B cell (primary cell): ENCODE measurements at regions not wholly inside any gene's neighbourhood (a gene's known extent, or its start where the extent isn't known, plus 50 kb on each side); places are given as distances from the start of the nearest gene placed in this dataset.

Source experiments
- ATAC-seq: fragments of 200-7000 bp; cut with Tn5 transposase; one replicate; pipeline ENCODE4 v1.10.0; 2021; ENCODE audit warnings: low read depth, mild to moderate bottlenecking, moderate number of reproducible peaks, moderate library complexity
- CTCF ChIA-PET: fragments of 350-600 bp; sonication (Branson Sonifier 250); formaldehyde crosslinking; loops from one replicate; lab custom pipeline; 2021; ENCODE audit warnings: antibody characterized with exemption, inconsistent platforms; lab: Charles Lee
- POLR2A ChIA-PET: fragments of 350-600 bp; sonication (Branson Sonifier 250); formaldehyde crosslinking; loops from one replicate; lab custom pipeline; 2021; ENCODE audit warnings: antibody characterized with exemption; lab: Charles Lee
- DNase-seq: peaks from one replicate; pipeline ENCODE4 v3.0.0; 2013
- H2AFZ ChIP-seq: 2 replicates; pipeline ENCODE4 v1.6.1; 2012; ENCODE audit warnings: mild to moderate bottlenecking, low read depth, low read length; ENCODE audit not compliant: insufficient read depth, poor library complexity, severe bottlenecking
- H3K27ac ChIP-seq, 2 donors: 1 replicate in 1 of 2; 2 replicates in 1 of 2; pipeline ENCODE4 v1.5.1; 2012 to 2013; ENCODE audit warnings: low read length in 2 of 2, mild to moderate bottlenecking in 2 of 2, moderate library complexity in 1 of 2
- H3K27me3 ChIP-seq, 4 experiments: fragments of 200-600 bp in 1 of 4; sonication (generic) in 1 of 4; replicated peaks in 1 of 4; 1 replicate in 2 of 4; 2 replicates in 2 of 4; pipeline versions ENCODE4 v1.6.1 to v1.7.0; 2013 to 2016; ENCODE audit warnings: low read length in 3 of 4, mild to moderate bottlenecking in 2 of 4, mixed read lengths in 1 of 4, moderate library complexity in 1 of 4; ENCODE audit not compliant: insufficient read depth in 4 of 4, control insufficient read depth in 3 of 4; ENCODE audit errors: control extremely low read depth in 1 of 4
- H3K36me3 ChIP-seq, 2 experiments: replicated peaks in 1 of 2; 1 replicate in 1 of 2; 2 replicates in 1 of 2; pipeline versions ENCODE4 v1.6.1 to v1.7.1; 2013; ENCODE audit warnings: low read length in 1 of 2; ENCODE audit not compliant: insufficient read depth in 2 of 2, control insufficient read depth in 1 of 2; ENCODE audit errors: control extremely low read depth in 1 of 2, extremely low read depth in 1 of 2
- H3K4me1 ChIP-seq, 2 donors: fragments of 200-600 bp in 1 of 2; sonication (generic) in 1 of 2; 1 replicate in 1 of 2; 2 replicates in 1 of 2; pipeline versions ENCODE4 v1.5.1 to v1.6.1; 2013 to 2017; ENCODE audit warnings: low read length in 2 of 2; ENCODE audit not compliant: control insufficient read depth in 2 of 2, insufficient read depth in 2 of 2
- H3K4me2 ChIP-seq: replicated peaks from 2 replicates; pipeline ENCODE3; 2012; ENCODE audit warnings: mild to moderate bottlenecking, low read depth, low read length; ENCODE audit not compliant: poor library complexity, severe bottlenecking
- H3K4me3 ChIP-seq, 5 experiments: fragments of 200-600 bp in 1 of 5; sonication (generic) in 1 of 5; 1 replicate in 3 of 5; 2 replicates in 2 of 5; pipeline versions ENCODE4 v1.5.1 to v1.7.0; 2011 to 2016; ENCODE audit warnings: low read length in 4 of 5, mild to moderate bottlenecking in 4 of 5, low read depth in 2 of 5, control low read depth in 1 of 5, moderate library complexity in 1 of 5; ENCODE audit not compliant: insufficient read depth in 1 of 5; ENCODE audit errors: control extremely low read depth in 1 of 5, extremely low read depth in 1 of 5
- H3K79me2 ChIP-seq: fragments of 200-600 bp; sonication (generic); one replicate; pipeline ENCODE4 v1.6.0; 2016; ENCODE audit warnings: low read length; ENCODE audit not compliant: control insufficient read depth, insufficient read depth
- H3K9ac ChIP-seq: fragments of 200-600 bp; sonication (generic); 2 replicates; pipeline ENCODE4 v1.6.1; 2017; ENCODE audit warnings: mild to moderate bottlenecking, low read length, moderate library complexity
- H3K9me3 ChIP-seq, 3 donors: one replicate each; pipeline versions ENCODE4 v1.6.1 to v1.7.1; 2013; ENCODE audit warnings: low read length in 2 of 3; ENCODE audit not compliant: control insufficient read depth in 2 of 3, insufficient read depth in 1 of 3; ENCODE audit errors: control extremely low read depth in 1 of 3
- H4K20me1 ChIP-seq: 2 replicates; pipeline ENCODE4 v1.6.0; 2012; ENCODE audit warnings: mild to moderate bottlenecking, low read length; ENCODE audit not compliant: insufficient read depth, control insufficient read depth, poor library complexity, severe bottlenecking
- H3K27ac Mint-ChIP-seq: one replicate; pipeline ENCODE4 v1.8.0; 2021; ENCODE audit warnings: mixed read lengths
- H3K27me3 Mint-ChIP-seq: one replicate; pipeline ENCODE4 v1.8.0; 2021; ENCODE audit warnings: mixed read lengths
- H3K4me1 Mint-ChIP-seq: one replicate; pipeline ENCODE4 v1.8.0; 2021; ENCODE audit warnings: mixed read lengths
- H3K4me3 Mint-ChIP-seq: one replicate; pipeline ENCODE4 v1.8.0; 2021; ENCODE audit warnings: mixed read lengths
- H3K9me3 Mint-ChIP-seq: one replicate; pipeline ENCODE4 v1.8.0; 2022; ENCODE audit warnings: mixed read lengths; ENCODE audit not compliant: insufficient read depth
- CTCF ChIP-seq: fragments of 200-600 bp; IDR thresholded peaks from one replicate; pipeline ENCODE4 v1.8.0; 2022; ENCODE audit warnings: antibody characterized with exemption, mild to moderate bottlenecking
- EZH2 ChIP-seq: IDR thresholded peaks from 2 replicates; pipeline ENCODE4 v1.6.1; 2012; ENCODE audit warnings: borderline replicate concordance, low read depth, mild to moderate bottlenecking, moderate library complexity, low read length; ENCODE audit not compliant: insufficient read depth, poor library complexity, severe bottlenecking
- WGBS: methylation state at CpG from one replicate; pipeline ENCODE4 v1.1.5; 2013; ENCODE audit warnings: missing lambda C conversion rate; ENCODE audit not compliant: insufficient coverage; 5-methylcytosine and 5-hydroxymethylcytosine counted together
- intact Hi-C: fragments of 100-400 bp; cut with micrococcal nuclease; formaldehyde crosslinking; loops from one replicate; pipeline ENCODE4 v1.10.0; 2022

DNA sequence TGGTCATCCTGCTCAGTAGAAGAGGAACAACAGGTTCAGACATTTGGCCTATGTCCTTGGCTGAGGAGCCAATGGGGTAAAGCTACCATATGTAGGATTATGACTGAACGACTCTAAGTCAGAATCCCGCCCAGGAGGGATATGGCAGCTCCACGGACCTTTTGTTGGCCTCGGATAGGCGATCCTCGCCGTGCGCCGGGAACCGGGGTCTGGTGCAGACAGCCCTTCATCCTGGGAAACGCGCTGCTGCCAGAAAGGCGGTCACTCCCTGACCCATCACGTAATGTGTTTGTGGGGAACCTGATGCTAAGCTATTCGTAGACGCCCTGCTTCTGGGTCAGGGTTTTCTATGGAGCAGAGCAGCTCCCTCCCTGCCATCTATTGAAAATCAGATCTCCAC is 178.9 kb upstream of the ALG10B start:
- H3K4me2 ChIP-seq, result no peak overlapping the region
- WGBS, result 71% methylated on average over 13 of the region's 16 CpGs
- no peaks in the 10 kb centered on the region for H3K79me2 ChIP-seq

More for the DNA sequence above, 178.9 kb upstream of the ALG10B start:
- Mint-ChIP-seq H3K4me3 (no peak overlapping the region), H3K9me3 (no peaks in the 10 kb centered on the region), H3K4me1 (peaks cover 7% of the 10 kb centered on the region), H3K27me3 (peaks cover 7% of the 10 kb centered on the region), H3K27ac (no peak overlapping the region)
- Histone ChIP-seq H2AFZ (peak overlapping the region; percentile 75), H3K4me1 (peaks cover 4 to 10% of the 10 kb centered on the region in 2 donors), H3K27ac (no peak overlapping the region), H3K4me3 (no peak overlapping the region), H3K36me3 (no peaks in the 10 kb centered on the region), H3K27me3 (peaks cover 0 to 9% (median 2%) of the 10 kb centered on the region in 4 experiments), H3K9me3 (peaks cover 0 to 27% (median 0%) of the 10 kb centered on the region in 3 donors), H4K20me1 (no peaks in the 10 kb centered on the region), H3K9ac (no peak overlapping the region)
- intact Hi-C loops, result loop anchor here (1.0 kb wide), 1 partner anchor 179 kb away; the partner anchor contains the start of gene ALG10B
- CTCF ChIA-PET, result interaction anchor here (1.0 to 2.1 kb wide), 4 partner anchors 177 to 1135 kb away, joined by 3 to 7 read pairs (median 4); partner anchors contain the start of gene ALG10B
- TF ChIP-seq EZH2 (no peak), CTCF (no peak)
- POLR2A ChIA-PET, result no interaction called here
- no peak for DNase-seq
- ATAC-seq, result no peak
